Smooth muscle cell (in vitro differentiated cells): ENCODE measurements at regions not wholly inside any gene's neighbourhood (a gene's known extent, or its start where the extent isn't known, plus 50 kb on each side); places are given as distances from the start of the nearest gene placed in this dataset.

Source experiments
- DNase-seq: peaks from one replicate; lab custom pipeline; 2025; ENCODE audit not compliant: unreplicated experiment; lab: John Stamatoyannopoulos, UW
- H2AFZ ChIP-seq: fragments of 200-600 bp; sonication (generic); 2 replicates; pipeline ENCODE4 v1.6.0; 2016; ENCODE audit warnings: antibody characterized with exemption, low read depth, mild to moderate bottlenecking
- H3F3A ChIP-seq: fragments of 200-600 bp; sonication (generic); 2 replicates; pipeline ENCODE4 v1.6.0; 2017; ENCODE audit warnings: antibody characterized with exemption, low read depth
- H3K27ac ChIP-seq: fragments of 200-600 bp; sonication (generic); 2 replicates; pipeline ENCODE4 v1.5.1; 2016; ENCODE audit warnings: low read depth, mild to moderate bottlenecking
- H3K27me3 ChIP-seq: fragments of 200-600 bp; sonication (generic); 2 replicates; pipeline ENCODE4 v1.6.1; 2016; ENCODE audit warnings: low read depth, mild to moderate bottlenecking
- H3K36me3 ChIP-seq: fragments of 200-600 bp; sonication (generic); 2 replicates; pipeline ENCODE4 v1.5.1; 2016; ENCODE audit warnings: low read depth
- H3K4me1 ChIP-seq: fragments of 200-600 bp; sonication (generic); 2 replicates; pipeline ENCODE4 v1.5.1; 2016; ENCODE audit warnings: low read depth
- H3K4me2 ChIP-seq: fragments of 200-600 bp; sonication (generic); 2 replicates; pipeline ENCODE4 v1.6.0; 2016; ENCODE audit warnings: mild to moderate bottlenecking
- H3K4me3 ChIP-seq: fragments of 200-600 bp; sonication (generic); 2 replicates; pipeline ENCODE4 v1.5.1; 2016; ENCODE audit warnings: mild to moderate bottlenecking
- H3K79me2 ChIP-seq: fragments of 200-600 bp; sonication (generic); 2 replicates; pipeline ENCODE4 v1.6.0; 2016; ENCODE audit warnings: low read depth, mild to moderate bottlenecking
- H3K9ac ChIP-seq: fragments of 200-600 bp; sonication (generic); 2 replicates; pipeline ENCODE4 v1.6.0; 2016; ENCODE audit warnings: low read depth
- H3K9me3 ChIP-seq: fragments of 200-600 bp; sonication (generic); replicated peaks from 2 replicates; pipeline ENCODE4 v1.5.1; 2016; ENCODE audit warnings: low read depth
- H4K20me1 ChIP-seq: fragments of 200-600 bp; sonication (generic); 2 replicates; pipeline ENCODE4 v1.6.0; 2016; ENCODE audit warnings: low read depth
- WGBS: methylation state at CpG from one replicate; pipeline ENCODE4 v1.1.7; 2016; ENCODE audit warnings: low lambda C conversion rate; 5-methylcytosine and 5-hydroxymethylcytosine counted together
- TF ChIP-seq, protein P1 (sequence below): fragments of 200-600 bp; sonication (generic); IDR thresholded peaks from 2 replicates; pipeline ENCODE4 v1.5.1; 2017; ENCODE audit warnings: borderline replicate concordance, mild to moderate bottlenecking, antibody characterized with exemption; ENCODE audit not compliant: insufficient read depth, poor library complexity, severe bottlenecking

DNA sequence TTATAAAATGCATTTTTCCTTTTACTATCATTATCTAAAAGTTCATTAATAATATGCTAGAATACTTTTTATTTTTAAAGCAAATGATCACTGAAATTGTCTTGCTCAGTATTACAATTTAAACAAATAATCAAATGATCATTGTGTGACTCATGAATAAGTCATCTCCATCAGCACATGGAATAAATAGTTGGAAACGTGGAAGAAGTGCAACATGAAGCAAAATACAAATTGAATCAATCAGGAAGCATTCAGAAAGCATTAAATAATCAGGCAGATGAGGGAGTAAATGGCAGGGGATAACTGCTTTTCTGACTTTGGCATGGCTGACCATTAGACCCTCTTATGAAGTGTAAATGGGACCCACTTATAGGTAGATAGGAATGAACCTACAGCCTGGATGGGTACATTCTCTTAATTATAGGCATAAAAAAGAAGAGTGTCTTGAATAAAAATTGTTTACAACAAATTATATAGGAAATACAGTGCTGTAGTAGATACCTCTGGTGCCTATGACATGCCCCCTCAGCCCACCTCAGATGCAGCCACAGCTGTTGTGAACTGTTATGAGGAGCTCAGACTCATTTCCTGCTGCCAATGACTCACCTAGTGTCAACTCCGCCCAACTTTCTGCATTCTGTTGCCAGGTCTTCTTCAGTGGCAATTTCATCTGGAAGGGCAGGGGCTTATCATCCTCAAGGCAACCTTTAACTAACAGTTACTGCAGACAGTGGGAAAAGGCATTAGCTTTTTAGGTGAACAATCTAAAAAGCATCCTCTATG is 936.0 kb downstream of the TRIB2 start:
- peak overlapping the region; percentile 10 for H3K9ac ChIP-seq
- H2AFZ ChIP-seq, result no peak overlapping the region
- H3K36me3 ChIP-seq, result no peaks in the 10 kb centered on the region
- H3K27me3 ChIP-seq, result no peaks in the 10 kb centered on the region
- H3K9me3 ChIP-seq, result no peaks in the 10 kb centered on the region
- DNase-seq, result no peak
- no peaks in the 10 kb centered on the region for H4K20me1 ChIP-seq
- 53% methylated on average over 2 of the region's 2 CpGs for WGBS
- H3K4me1 ChIP-seq, result no peaks in the 10 kb centered on the region
- no peak overlapping the region for H3K4me2 ChIP-seq
- no peaks in the 10 kb centered on the region for H3F3A ChIP-seq
- H3K4me3 ChIP-seq, result no peak overlapping the region
- H3K79me2 ChIP-seq, result no peaks in the 10 kb centered on the region
- H3K27ac ChIP-seq, result peak overlapping the region; percentile 45
- TF ChIP-seq, protein P1, sequence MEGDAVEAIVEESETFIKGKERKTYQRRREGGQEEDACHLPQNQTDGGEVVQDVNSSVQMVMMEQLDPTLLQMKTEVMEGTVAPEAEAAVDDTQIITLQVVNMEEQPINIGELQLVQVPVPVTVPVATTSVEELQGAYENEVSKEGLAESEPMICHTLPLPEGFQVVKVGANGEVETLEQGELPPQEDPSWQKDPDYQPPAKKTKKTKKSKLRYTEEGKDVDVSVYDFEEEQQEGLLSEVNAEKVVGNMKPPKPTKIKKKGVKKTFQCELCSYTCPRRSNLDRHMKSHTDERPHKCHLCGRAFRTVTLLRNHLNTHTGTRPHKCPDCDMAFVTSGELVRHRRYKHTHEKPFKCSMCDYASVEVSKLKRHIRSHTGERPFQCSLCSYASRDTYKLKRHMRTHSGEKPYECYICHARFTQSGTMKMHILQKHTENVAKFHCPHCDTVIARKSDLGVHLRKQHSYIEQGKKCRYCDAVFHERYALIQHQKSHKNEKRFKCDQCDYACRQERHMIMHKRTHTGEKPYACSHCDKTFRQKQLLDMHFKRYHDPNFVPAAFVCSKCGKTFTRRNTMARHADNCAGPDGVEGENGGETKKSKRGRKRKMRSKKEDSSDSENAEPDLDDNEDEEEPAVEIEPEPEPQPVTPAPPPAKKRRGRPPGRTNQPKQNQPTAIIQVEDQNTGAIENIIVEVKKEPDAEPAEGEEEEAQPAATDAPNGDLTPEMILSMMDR, result no peak

DNA sequence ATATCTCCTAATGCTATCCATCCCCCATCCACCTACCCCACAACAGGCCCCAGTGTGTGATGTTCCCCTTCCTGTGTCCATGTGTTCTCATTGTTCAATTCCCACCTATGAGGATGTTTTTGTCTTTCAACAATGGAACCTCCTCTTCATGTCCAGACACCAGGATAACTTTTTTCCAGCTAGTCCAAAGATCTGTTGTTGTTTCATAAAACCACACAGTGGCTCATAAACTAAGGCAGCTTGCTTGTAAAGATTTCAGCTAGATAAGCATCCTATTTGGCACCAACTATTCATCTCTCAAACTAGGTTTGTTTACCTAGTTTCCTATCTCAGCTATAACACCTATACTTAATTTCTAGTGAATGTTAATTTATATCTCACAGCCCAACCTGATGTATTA is 937.7 kb downstream of the TRIB2 start:
- Histone ChIP-seq H4K20me1 (no peaks in the 10 kb centered on the region), H3K27ac (no peak overlapping the region), H3K9me3 (no peaks in the 10 kb centered on the region), H3K4me1 (no peaks in the 10 kb centered on the region), H2AFZ (no peak overlapping the region), H3K79me2 (no peaks in the 10 kb centered on the region), H3K36me3 (no peaks in the 10 kb centered on the region), H3K9ac (no peak overlapping the region), H3F3A (no peaks in the 10 kb centered on the region), H3K4me2 (no peak overlapping the region), H3K4me3 (no peak overlapping the region), H3K27me3 (no peaks in the 10 kb centered on the region)
- no peak for DNase-seq
- TF ChIP-seq, protein P1, result no peak

- DNase-seq, result no peak
- Histone ChIP-seq H3K4me3 (no peak overlapping the region), H3K9me3 (no peaks in the 10 kb centered on the region), H2AFZ (no peak overlapping the region), H3K4me2 (no peak overlapping the region), H3K4me1 (no peaks in the 10 kb centered on the region), H3K79me2 (no peaks in the 10 kb centered on the region), H3K9ac (no peak overlapping the region), H3K27ac (no peak overlapping the region), H3F3A (no peaks in the 10 kb centered on the region), H3K27me3 (no peaks in the 10 kb centered on the region), H4K20me1 (no peaks in the 10 kb centered on the region), H3K36me3 (no peaks in the 10 kb centered on the region)
- TF ChIP-seq, protein P1, result no peak
- 77% methylated on average over 3 of the region's 3 CpGs for WGBS
Observed at GRCh38 chr2:13660231-13660630, 943.5 kb downstream of the TRIB2 start.

DNA sequence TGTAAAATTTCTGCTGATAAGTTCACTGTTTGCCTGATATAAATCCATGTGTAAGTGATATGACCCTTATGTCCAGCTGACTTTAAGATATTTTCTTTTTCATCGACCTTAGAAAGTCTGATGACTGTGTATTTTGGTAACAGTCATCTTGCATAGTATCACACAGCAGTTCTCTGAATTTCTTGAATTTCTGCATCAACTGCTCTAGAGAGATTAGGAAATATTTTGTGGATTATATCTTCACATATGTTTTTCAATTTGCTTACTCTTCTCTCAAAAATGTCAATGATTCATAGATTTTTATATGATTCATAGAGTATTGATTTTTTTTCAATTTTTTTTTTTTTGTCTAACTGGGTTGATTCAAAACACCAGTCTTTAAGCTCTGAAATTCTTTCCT is 945.3 kb downstream of the TRIB2 start:
- Histone ChIP-seq H3K9me3 (no peaks in the 10 kb centered on the region), H3K79me2 (no peaks in the 10 kb centered on the region), H3K4me1 (no peaks in the 10 kb centered on the region), H3K9ac (no peak overlapping the region), H3K27me3 (no peaks in the 10 kb centered on the region), H3F3A (no peaks in the 10 kb centered on the region), H3K36me3 (no peaks in the 10 kb centered on the region), H3K4me2 (no peak overlapping the region), H4K20me1 (no peaks in the 10 kb centered on the region), H3K27ac (no peak overlapping the region), H3K4me3 (no peak overlapping the region), H2AFZ (no peak overlapping the region)
- DNase-seq, result no peak
- WGBS, result 70% methylated on average over 1 of the region's 1 CpG
- TF ChIP-seq, protein P1, result no peak
